ENCODE measurements at regions not wholly inside any gene's neighbourhood (a gene's known extent, or its start where the extent isn't known, plus 50 kb on each side); places are given as distances from the start of the nearest gene placed in this dataset.

DNA sequence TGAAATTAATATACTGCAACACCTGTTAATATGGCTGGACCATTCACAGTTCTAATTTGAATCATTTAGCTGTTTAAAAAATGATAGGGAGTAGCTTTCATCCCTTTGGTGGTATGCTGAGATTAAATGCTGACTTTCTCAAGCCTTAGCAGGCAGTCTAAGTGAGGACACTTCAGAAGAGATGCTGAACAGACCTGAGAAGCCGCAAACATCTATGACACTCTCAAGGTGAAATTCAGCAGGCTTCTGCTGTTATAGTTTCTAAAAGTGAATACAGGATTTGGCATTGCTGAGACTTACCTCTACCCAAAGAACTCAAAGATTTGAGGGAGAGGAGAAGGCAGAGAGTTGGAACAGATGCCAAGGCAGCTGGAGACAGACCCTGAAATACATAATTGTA is 431.2 kb upstream of the FAM98A start:
- TF ChIP-seq CTCF (conservative IDR thresholded peaks at IDR 0.05; ENCODE audit: low read depth, low read length) (no peak), EZH2 (IDR thresholded peaks at IDR 0.05; ENCODE audit: borderline replicate concordance, low read depth, low read length, poor library complexity, severe bottlenecking) (no peak)
